ENCODE measurements at regions not wholly inside any gene's neighbourhood (a gene's known extent, or its start where the extent isn't known, plus 50 kb on each side); places are given as distances from the start of the nearest gene placed in this dataset.

GRCh38 chr5:160479926-160480325 is 58.3 kb downstream of the PTTG1 start:
- no peaks in the 10 kb centered on the region; the same call in 1 of the 2 replicates for H3K79me2 ChIP-seq (ENCODE audit: insufficient read depth)
- no peak overlapping the region for H3K4me3 ChIP-seq (ENCODE audit: low read depth in 2 of 2, low read length in 1 of 2)
- H3K9me3 ChIP-seq = no peaks in the 10 kb centered on the region
- no peaks in the 10 kb centered on the region for H3K36me3 ChIP-seq (replicated peaks in 1 of 2; ENCODE audit: control insufficient read depth in 1 of 2, insufficient read depth in 2 of 2, low read length in 1 of 2)
- H3K4me1 ChIP-seq (ENCODE audit: control insufficient read depth in 1 of 2, insufficient read depth in 2 of 2, low read depth in 1 of 2, low read length in 1 of 2) = peaks cover 0 to 16% of the 10 kb centered on the region in 2 experiments; a peak in 1 of 4 replicates
- CTCF ChIA-PET = interaction anchor here (1.5 kb wide), 1 partner anchor 41 kb away, joined by 5 read pairs; no protein-coding TSS in a partner anchor
- WGBS (ENCODE audit: low lambda C conversion rate) = 17% methylated on average over 7 of the region's 7 CpGs
- no peaks in the 10 kb centered on the region for H3K9me2 ChIP-seq
- POLR2A ChIA-PET = no interaction called here
- H3K27me3 ChIP-seq (ENCODE audit: insufficient read depth) = no peaks in the 10 kb centered on the region
- no peaks in the 10 kb centered on the region for H4K20me1 ChIP-seq (ENCODE audit: insufficient read depth)
- peak overlapping the region in 1 of 2 experiments; percentile 61; a peak in 2 of 4 replicates for H3K27ac ChIP-seq (ENCODE audit: low read depth in 2 of 2, low read length in 1 of 2)
- no peak for DNase-seq
- peak overlapping the region; percentile 38; the same call in 1 of the 2 replicates for H3K4me2 ChIP-seq
- H3F3A ChIP-seq (replicated peaks; ENCODE audit: insufficient read depth) = peaks cover 13% of the 10 kb centered on the region
- peak overlapping the region; percentile 13; the same call in 1 of the 2 replicates for H3K9ac ChIP-seq
- no peak overlapping the region; the same call in 1 of the 2 replicates for H2AFZ ChIP-seq (ENCODE audit: low read depth)
- TF ChIP-seq RXRA (IDR thresholded peaks at IDR 0.05; ENCODE audit: borderline replicate concordance, low read depth) = no peak
- TF ChIP-seq FOXJ3 (CRISPR knock-in tag; IDR thresholded peaks at IDR 0.05) = no peak
- TF ChIP-seq GATA2 (CRISPR knock-in tag; IDR thresholded peaks at IDR 0.05) = no peak
- TF ChIP-seq TEAD4 (IDR thresholded peaks at IDR 0.05; ENCODE audit: borderline replicate concordance, insufficient read depth) = no peak
- peak; percentile 66 for TF ChIP-seq PBX3 (IDR thresholded peaks at IDR 0.05)
- TF ChIP-seq JUND (IDR thresholded peaks at IDR 0.05) = peak; percentile 71
- peak; percentile 87 for TF ChIP-seq FOSL2 (IDR thresholded peaks at IDR 0.05; ENCODE audit: borderline replicate concordance, low read depth)
- peak; percentile 28; the same call in 1 of the 2 replicates for TF ChIP-seq FOXM1 (IDR thresholded peaks at IDR 0.05; ENCODE audit: low read depth)
- no peak for TF ChIP-seq GABPA (IDR thresholded peaks at IDR 0.05; ENCODE audit: low read depth)
- peak; percentile 94 for TF ChIP-seq NFIC (IDR thresholded peaks at IDR 0.05; ENCODE audit: borderline replicate concordance)
- no peak; the same call in 1 of the 2 replicates for TF ChIP-seq POLR2AphosphoS5 (IDR thresholded peaks at IDR 0.05; ENCODE audit: low read depth, low read length)
- peak; percentile 63 for TF ChIP-seq TCF12 (IDR thresholded peaks at IDR 0.05)
- TF ChIP-seq IRF3 (IDR thresholded peaks at IDR 0.05; ENCODE audit: low read depth, low read length) = no peak
- TF ChIP-seq SMC3 (IDR thresholded peaks at IDR 0.05; ENCODE audit: low read depth, low read length) = no peak
- TF ChIP-seq ELF1 (IDR thresholded peaks at IDR 0.05) = no peak
- no peak for TF ChIP-seq MXI1 (IDR thresholded peaks at IDR 0.05; ENCODE audit: low read depth, low read length)
- TF ChIP-seq USF2 (IDR thresholded peaks at IDR 0.05; ENCODE audit: borderline replicate concordance, low read depth, low read length) = no peak
- peak; percentile 42; the same call in 1 of the 2 replicates for TF ChIP-seq SIN3A (IDR thresholded peaks at IDR 0.05; ENCODE audit: borderline replicate concordance, low read depth, low read length)
- no peak for TF ChIP-seq USF1 (IDR thresholded peaks at IDR 0.05; ENCODE audit: borderline replicate concordance, low read depth)
- TF ChIP-seq MAX (IDR thresholded peaks at IDR 0.05; ENCODE audit: low read depth) = peak; percentile 51; the same call in 1 of the 2 replicates
- TF ChIP-seq REST (IDR thresholded peaks at IDR 0.05; ENCODE audit: low read depth, low read length) = no peak
- peak; percentile 70; the same call in 1 of the 2 replicates for TF ChIP-seq YY1 (IDR thresholded peaks at IDR 0.05; ENCODE audit: low read depth)
- no peak for TF ChIP-seq ZBTB33 (IDR thresholded peaks at IDR 0.05; ENCODE audit: borderline replicate concordance, low read depth)
- no peak for TF ChIP-seq TAF1 (IDR thresholded peaks at IDR 0.05; ENCODE audit: borderline replicate concordance, low read depth, low read length)
- no peak for TF ChIP-seq RCOR1 (IDR thresholded peaks at IDR 0.05; ENCODE audit: low read length)
